Activated B cell treated with CpG ODN at 0.5 μM for 24 hours (primary cell): ENCODE measurements at regions not wholly inside any gene's neighbourhood (a gene's known extent, or its start where the extent isn't known, plus 50 kb on each side); places are given as distances from the start of the nearest gene placed in this dataset.

ENCODE experiments used
- ATAC-seq: fragments of 200-7000 bp; cut with Tn5 transposase; one replicate; pipeline ENCODE4 v1.10.0; 2021; ENCODE audit warnings: low read depth, mild to moderate bottlenecking, moderate library complexity
- CTCF ChIA-PET: fragments of 350-600 bp; sonication (Branson Sonifier 250); formaldehyde crosslinking; loops from one replicate; lab custom pipeline; 2021; ENCODE audit warnings: antibody characterized with exemption; lab: Charles Lee
- POLR2A ChIA-PET: fragments of 350-600 bp; sonication (Branson Sonifier 250); formaldehyde crosslinking; loops from one replicate; lab custom pipeline; 2021; ENCODE audit warnings: antibody characterized with exemption; lab: Charles Lee
- DNase-seq: peaks from one replicate; pipeline ENCODE4 v3.0.0; 2022
- H3K27ac Mint-ChIP-seq: one replicate; pipeline ENCODE4 v1.8.0; 2020; ENCODE audit warnings: mixed read lengths
- H3K27me3 Mint-ChIP-seq: one replicate; pipeline ENCODE4 v1.8.0; 2021; ENCODE audit warnings: mixed read lengths
- H3K36me3 Mint-ChIP-seq: one replicate; pipeline ENCODE4 v1.8.0; 2021; ENCODE audit warnings: low read depth, mixed read lengths
- H3K4me1 Mint-ChIP-seq: one replicate; pipeline ENCODE4 v1.8.0; 2021; ENCODE audit warnings: mixed read lengths
- H3K4me3 Mint-ChIP-seq: one replicate; pipeline ENCODE4 v1.8.0; 2020; ENCODE audit warnings: mild to moderate bottlenecking, mixed read lengths
- H3K9me3 Mint-ChIP-seq: one replicate; pipeline ENCODE4 v1.8.0; 2020; ENCODE audit warnings: mixed read lengths
- intact Hi-C: fragments of 100-400 bp; cut with micrococcal nuclease; formaldehyde crosslinking; loops from one replicate; pipeline ENCODE4 v1.15.1; 2024
- TF ChIP-seq, protein P1 (sequence below): fragments of 200-600 bp; IDR thresholded peaks from one replicate; pipeline ENCODE4 v1.8.0; 2022; ENCODE audit warnings: antibody characterized with exemption, mild to moderate bottlenecking

- H3K27me3 Mint-ChIP-seq = no peaks in the 10 kb centered on the region
- DNase-seq (no peak), ATAC-seq (no peak)
- CTCF ChIA-PET = no interaction called here
- intact Hi-C loops = no loop called here
- H3K4me3 Mint-ChIP-seq = no peak overlapping the region
- peaks cover 4% of the 10 kb centered on the region for H3K4me1 Mint-ChIP-seq
- H3K9me3 Mint-ChIP-seq = no peaks in the 10 kb centered on the region
- TF ChIP-seq, protein P1, sequence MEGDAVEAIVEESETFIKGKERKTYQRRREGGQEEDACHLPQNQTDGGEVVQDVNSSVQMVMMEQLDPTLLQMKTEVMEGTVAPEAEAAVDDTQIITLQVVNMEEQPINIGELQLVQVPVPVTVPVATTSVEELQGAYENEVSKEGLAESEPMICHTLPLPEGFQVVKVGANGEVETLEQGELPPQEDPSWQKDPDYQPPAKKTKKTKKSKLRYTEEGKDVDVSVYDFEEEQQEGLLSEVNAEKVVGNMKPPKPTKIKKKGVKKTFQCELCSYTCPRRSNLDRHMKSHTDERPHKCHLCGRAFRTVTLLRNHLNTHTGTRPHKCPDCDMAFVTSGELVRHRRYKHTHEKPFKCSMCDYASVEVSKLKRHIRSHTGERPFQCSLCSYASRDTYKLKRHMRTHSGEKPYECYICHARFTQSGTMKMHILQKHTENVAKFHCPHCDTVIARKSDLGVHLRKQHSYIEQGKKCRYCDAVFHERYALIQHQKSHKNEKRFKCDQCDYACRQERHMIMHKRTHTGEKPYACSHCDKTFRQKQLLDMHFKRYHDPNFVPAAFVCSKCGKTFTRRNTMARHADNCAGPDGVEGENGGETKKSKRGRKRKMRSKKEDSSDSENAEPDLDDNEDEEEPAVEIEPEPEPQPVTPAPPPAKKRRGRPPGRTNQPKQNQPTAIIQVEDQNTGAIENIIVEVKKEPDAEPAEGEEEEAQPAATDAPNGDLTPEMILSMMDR = no peak
- POLR2A ChIA-PET = no interaction called here
- H3K27ac Mint-ChIP-seq = no peak overlapping the region
- no peaks in the 10 kb centered on the region for H3K36me3 Mint-ChIP-seq
Observed at GRCh38 chrX:43500996-43501694, 155.0 kb upstream of the MAOA start.

DNA sequence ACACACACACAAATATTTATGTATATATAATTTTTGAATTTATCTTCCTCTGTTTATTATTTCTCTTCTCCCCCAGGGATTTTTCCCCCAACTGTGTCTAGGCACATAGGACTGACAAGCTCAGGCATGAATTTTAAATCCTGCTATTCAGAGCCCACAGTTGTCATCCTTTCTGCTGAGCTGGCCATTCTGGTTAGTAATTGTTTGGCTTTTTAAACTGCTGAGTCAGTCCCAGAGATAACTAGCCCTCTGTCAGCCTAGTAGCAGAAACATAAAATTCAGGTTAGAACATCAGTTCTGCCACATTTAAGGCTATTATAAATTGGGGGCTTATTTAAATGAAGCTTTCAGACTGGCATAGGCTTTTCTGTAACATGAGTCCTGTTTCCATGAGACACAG lies 151.7 kb upstream of the MAOA start:
- ChIA-PET CTCF (no interaction called here), POLR2A (no interaction called here)
- no peaks in the 10 kb centered on the region for H3K27me3 Mint-ChIP-seq
- no peak for DNase-seq
- H3K9me3 Mint-ChIP-seq = no peaks in the 10 kb centered on the region
- no peak overlapping the region for H3K27ac Mint-ChIP-seq
- peaks cover 4% of the 10 kb centered on the region for H3K4me1 Mint-ChIP-seq
- TF ChIP-seq, protein P1 = no peak
- H3K36me3 Mint-ChIP-seq = no peaks in the 10 kb centered on the region
- intact Hi-C loops = no loop called here
- H3K4me3 Mint-ChIP-seq = no peak overlapping the region
- no peak for ATAC-seq

GRCh38 chrX:43505769-43506168 lies 150.3 kb upstream of the MAOA start:
- H3K36me3 Mint-ChIP-seq = no peaks in the 10 kb centered on the region
- CTCF ChIA-PET = no interaction called here
- ATAC-seq = no peak

GRCh38 chrX:43508694-43509093 lies 147.4 kb upstream of the MAOA start:
- no peak for DNase-seq
- H3K27ac Mint-ChIP-seq = no peak overlapping the region
- no peak for ATAC-seq

More at GRCh38 chrX:43505769-43506168, 150.3 kb upstream of the MAOA start:
- no peak for DNase-seq
- Mint-ChIP-seq H3K4me1 (peaks cover 4% of the 10 kb centered on the region), H3K27me3 (no peaks in the 10 kb centered on the region), H3K27ac (no peak overlapping the region), H3K4me3 (no peak overlapping the region), H3K9me3 (no peaks in the 10 kb centered on the region)
- POLR2A ChIA-PET = no interaction called here
- intact Hi-C loops = no loop called here
- TF ChIP-seq, protein P1 = no peak

DNA sequence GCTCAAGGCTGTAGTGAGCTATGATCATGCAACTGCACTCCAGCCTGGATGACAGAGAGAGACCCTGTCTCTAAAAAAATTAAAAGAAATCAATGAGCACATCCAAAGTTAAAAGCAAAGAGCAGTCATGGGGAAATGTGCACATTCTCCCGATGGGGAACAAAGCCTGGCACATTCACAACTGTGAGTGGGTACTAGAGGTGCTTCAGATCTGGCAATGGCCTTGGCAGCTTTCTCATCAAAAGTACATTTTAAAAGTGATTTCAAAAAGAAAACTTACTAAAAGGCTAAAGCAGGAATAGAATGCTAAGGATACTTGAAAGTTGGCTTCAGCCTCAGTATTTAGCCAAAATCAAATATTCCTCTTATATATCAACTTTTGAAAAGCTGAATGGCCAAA lies 145.9 kb upstream of the MAOA start:
- POLR2A ChIA-PET = no interaction called here
- H3K9me3 Mint-ChIP-seq = no peaks in the 10 kb centered on the region
- CTCF ChIA-PET = no interaction called here
- no peak overlapping the region for H3K4me3 Mint-ChIP-seq
- TF ChIP-seq, protein P1 = no peak
- H3K27ac Mint-ChIP-seq = no peak overlapping the region
- intact Hi-C loops = no loop called here
- no peaks in the 10 kb centered on the region for H3K27me3 Mint-ChIP-seq
- peaks cover 7% of the 10 kb centered on the region for H3K4me1 Mint-ChIP-seq
- no peaks in the 10 kb centered on the region for H3K36me3 Mint-ChIP-seq
- no peak for ATAC-seq
- no peak for DNase-seq

More at GRCh38 chrX:43508694-43509093, 147.4 kb upstream of the MAOA start:
- H3K4me3 Mint-ChIP-seq = no peak overlapping the region
- ChIA-PET POLR2A (no interaction called here), CTCF (no interaction called here)
- intact Hi-C loops = no loop called here
- TF ChIP-seq, protein P1 = no peak
- H3K9me3 Mint-ChIP-seq = no peaks in the 10 kb centered on the region
- H3K27me3 Mint-ChIP-seq = no peaks in the 10 kb centered on the region
- H3K4me1 Mint-ChIP-seq = peaks cover 7% of the 10 kb centered on the region
- H3K36me3 Mint-ChIP-seq = no peaks in the 10 kb centered on the region
